ENCODE measurements at regions not wholly inside any gene's neighbourhood (a gene's known extent, or its start where the extent isn't known, plus 50 kb on each side); places are given as distances from the start of the nearest gene placed in this dataset.

- no peaks in the 10 kb centered on the region for H3K9me3 ChIP-seq (replicated peaks in 1 of 2; ENCODE audit: control insufficient read depth in 1 of 2, insufficient read depth in 1 of 2, low read length in 2 of 2)
- H2AFZ ChIP-seq (ENCODE audit: insufficient read depth, low read depth, low read length, poor library complexity, severe bottlenecking) = no peak overlapping the region
- no peaks in the 10 kb centered on the region for H4K20me1 ChIP-seq (ENCODE audit: insufficient read depth, low read length)
- H3K27ac Mint-ChIP-seq = no peak overlapping the region
- peaks cover 0 to 6% (median 2%) of the 10 kb centered on the region in 7 donors for H3K9me3 Mint-ChIP-seq
- TF ChIP-seq CTCF (IDR thresholded peaks at IDR 0.05) = no peak
- intact Hi-C loops (cut with micrococcal nuclease) = no loop called here
- no peaks in the 10 kb centered on the region for H3K79me2 ChIP-seq (ENCODE audit: insufficient read depth, low read length)
- 85% methylated on average over 5 of the region's 5 CpGs for WGBS (ENCODE audit: insufficient coverage)
- no peak overlapping the region for H3K9ac ChIP-seq (ENCODE audit: insufficient read depth, low read length, poor library complexity, severe bottlenecking)
- H3K27ac ChIP-seq (ENCODE audit: low read depth in 1 of 2, low read length in 2 of 2) = no peak overlapping the region
- no peaks in the 10 kb centered on the region for H3K4me1 ChIP-seq (ENCODE audit: control insufficient read depth in 1 of 2, insufficient read depth in 2 of 2, low read length in 2 of 2)
- DNase-seq = no peak
- no peak overlapping the region for H3K4me2 ChIP-seq (replicated peaks; ENCODE audit: extremely low read depth, low read length, poor library complexity, severe bottlenecking)
- H3K27me3 ChIP-seq (ENCODE audit: control insufficient read depth in 2 of 2, insufficient read depth in 2 of 2, low read length in 2 of 2) = no peaks in the 10 kb centered on the region
- H3K36me3 Mint-ChIP-seq = no peaks in the 10 kb centered on the region
- no peaks in the 10 kb centered on the region for H3K36me3 ChIP-seq (replicated peaks in 1 of 2; ENCODE audit: control insufficient read depth in 1 of 2, insufficient read depth in 2 of 2, low read length in 2 of 2)
- H3K4me1 Mint-ChIP-seq = no peaks in the 10 kb centered on the region
- peaks cover 0 to 2% (median 0%) of the 10 kb centered on the region in 3 donors for H3K27me3 Mint-ChIP-seq (ENCODE audit: low read depth in 3 of 3)
- no peak overlapping the region for H3K4me3 ChIP-seq (replicated peaks in 1 of 3; ENCODE audit: low read depth in 2 of 3, low read length in 3 of 3)
- no peak overlapping the region for H3K4me3 Mint-ChIP-seq
Observed at GRCh38 chr6:8192067-8192466, 89.7 kb upstream of the EEF1E1 start.

- peaks cover 0 to 6% (median 2%) of the 10 kb centered on the region in 7 donors for H3K9me3 Mint-ChIP-seq
- H3K27me3 Mint-ChIP-seq (ENCODE audit: low read depth in 3 of 3) = peaks cover 0 to 2% (median 0%) of the 10 kb centered on the region in 3 donors
- H3K36me3 ChIP-seq (replicated peaks in 1 of 2; ENCODE audit: control insufficient read depth in 1 of 2, insufficient read depth in 2 of 2, low read length in 2 of 2) = no peaks in the 10 kb centered on the region
- H3K79me2 ChIP-seq (ENCODE audit: insufficient read depth, low read length) = no peaks in the 10 kb centered on the region
- intact Hi-C loops (cut with micrococcal nuclease) = no loop called here
- H3K9me3 ChIP-seq (replicated peaks in 1 of 2; ENCODE audit: control insufficient read depth in 1 of 2, insufficient read depth in 1 of 2, low read length in 2 of 2) = no peaks in the 10 kb centered on the region
- no peak overlapping the region for H2AFZ ChIP-seq (ENCODE audit: insufficient read depth, low read depth, low read length, poor library complexity, severe bottlenecking)
- no peak for DNase-seq
- no peak overlapping the region for H3K27ac ChIP-seq (ENCODE audit: low read depth in 1 of 2, low read length in 2 of 2)
- H3K9ac ChIP-seq (ENCODE audit: insufficient read depth, low read length, poor library complexity, severe bottlenecking) = no peak overlapping the region
- H3K4me1 Mint-ChIP-seq = no peaks in the 10 kb centered on the region
- TF ChIP-seq CTCF (IDR thresholded peaks at IDR 0.05) = no peak
- H3K27me3 ChIP-seq (ENCODE audit: control insufficient read depth in 2 of 2, insufficient read depth in 2 of 2, low read length in 2 of 2) = no peaks in the 10 kb centered on the region
- no peak overlapping the region for H3K4me3 Mint-ChIP-seq
- H3K4me3 ChIP-seq (replicated peaks in 1 of 3; ENCODE audit: low read depth in 2 of 3, low read length in 3 of 3) = no peak overlapping the region
- H3K4me2 ChIP-seq (replicated peaks; ENCODE audit: extremely low read depth, low read length, poor library complexity, severe bottlenecking) = no peak overlapping the region
- H4K20me1 ChIP-seq (ENCODE audit: insufficient read depth, low read length) = no peaks in the 10 kb centered on the region
- 100% methylated on average over 2 of the region's 7 CpGs for WGBS (ENCODE audit: insufficient coverage)
- no peaks in the 10 kb centered on the region for H3K36me3 Mint-ChIP-seq
- no peak overlapping the region for H3K27ac Mint-ChIP-seq
- H3K4me1 ChIP-seq (ENCODE audit: control insufficient read depth in 1 of 2, insufficient read depth in 2 of 2, low read length in 2 of 2) = no peaks in the 10 kb centered on the region
Observed at GRCh38 chr6:8191629-8192028, 89.3 kb upstream of the EEF1E1 start.
